Erythroblast (primary cell): ENCODE measurements at regions not wholly inside any gene's neighbourhood (a gene's known extent, or its start where the extent isn't known, plus 50 kb on each side); places are given as distances from the start of the nearest gene placed in this dataset.

Experiments used
- GATA1 ChIP-seq: IDR thresholded peaks from 2 replicates; pipeline ENCODE4 v1.6.1; 2011; ENCODE audit warnings: low read depth, mild to moderate bottlenecking, control low read depth, low read length, moderate library complexity
- POLR2A ChIP-seq: IDR thresholded peaks from 2 replicates; pipeline ENCODE4 v1.6.1; 2011; ENCODE audit warnings: mild to moderate bottlenecking, low read length

DNA sequence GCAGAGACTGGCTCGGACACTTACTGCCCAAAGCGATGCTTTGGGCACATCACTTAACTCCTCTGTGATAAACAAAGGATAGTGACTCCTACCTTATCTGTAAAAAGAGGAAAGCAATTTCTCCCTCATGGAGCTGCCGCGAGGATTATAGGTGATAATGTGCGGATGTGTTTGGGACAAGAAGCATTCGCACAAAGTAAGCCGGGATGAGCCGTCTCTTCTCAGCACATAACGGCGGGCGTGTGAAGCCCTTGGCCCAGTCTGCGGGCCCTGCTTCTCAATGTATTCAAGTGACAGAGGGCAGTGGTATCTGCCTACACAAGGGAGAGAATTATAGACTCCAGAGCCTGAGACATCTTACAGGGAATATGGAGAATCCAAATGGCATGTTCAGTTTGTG is 550.3 kb upstream of the CPEB2 start:
- no peak for TF ChIP-seq POLR2A
- TF ChIP-seq GATA1, result no peak
